ENCODE measurements at regions not wholly inside any gene's neighbourhood (a gene's known extent, or its start where the extent isn't known, plus 50 kb on each side); places are given as distances from the start of the nearest gene placed in this dataset.

DNA sequence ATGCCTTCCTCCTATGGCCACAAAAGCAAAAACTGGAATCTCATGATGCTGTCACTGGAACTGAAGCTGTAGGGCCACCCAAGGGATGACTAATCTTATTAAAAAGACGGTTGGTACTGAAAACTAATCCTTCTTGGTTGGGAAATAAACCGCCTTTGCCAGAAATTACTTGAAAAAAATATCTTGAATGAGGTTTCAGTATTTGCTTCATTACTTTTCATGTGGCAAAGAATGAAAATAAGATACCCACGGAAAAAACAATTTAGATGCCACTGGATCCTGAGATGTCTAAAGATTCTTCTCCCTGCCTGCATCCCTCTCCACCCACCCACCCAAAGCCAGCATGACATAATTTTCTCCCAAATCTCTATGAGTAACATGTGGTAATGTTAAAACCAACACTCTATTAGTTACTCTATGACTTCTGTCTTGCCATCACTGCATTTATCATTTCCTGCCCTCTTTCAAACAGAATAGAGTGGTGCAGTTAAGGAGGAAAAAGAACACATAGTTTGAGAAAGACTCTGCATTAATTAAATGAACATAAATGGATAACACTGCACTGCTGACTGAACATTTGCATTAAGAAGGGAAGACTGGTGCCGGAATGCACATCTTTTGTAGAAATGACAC lies 111.8 kb upstream of the DPH6 start:
- TF ChIP-seq, protein P1, sequence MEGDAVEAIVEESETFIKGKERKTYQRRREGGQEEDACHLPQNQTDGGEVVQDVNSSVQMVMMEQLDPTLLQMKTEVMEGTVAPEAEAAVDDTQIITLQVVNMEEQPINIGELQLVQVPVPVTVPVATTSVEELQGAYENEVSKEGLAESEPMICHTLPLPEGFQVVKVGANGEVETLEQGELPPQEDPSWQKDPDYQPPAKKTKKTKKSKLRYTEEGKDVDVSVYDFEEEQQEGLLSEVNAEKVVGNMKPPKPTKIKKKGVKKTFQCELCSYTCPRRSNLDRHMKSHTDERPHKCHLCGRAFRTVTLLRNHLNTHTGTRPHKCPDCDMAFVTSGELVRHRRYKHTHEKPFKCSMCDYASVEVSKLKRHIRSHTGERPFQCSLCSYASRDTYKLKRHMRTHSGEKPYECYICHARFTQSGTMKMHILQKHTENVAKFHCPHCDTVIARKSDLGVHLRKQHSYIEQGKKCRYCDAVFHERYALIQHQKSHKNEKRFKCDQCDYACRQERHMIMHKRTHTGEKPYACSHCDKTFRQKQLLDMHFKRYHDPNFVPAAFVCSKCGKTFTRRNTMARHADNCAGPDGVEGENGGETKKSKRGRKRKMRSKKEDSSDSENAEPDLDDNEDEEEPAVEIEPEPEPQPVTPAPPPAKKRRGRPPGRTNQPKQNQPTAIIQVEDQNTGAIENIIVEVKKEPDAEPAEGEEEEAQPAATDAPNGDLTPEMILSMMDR (IDR thresholded peaks at IDR 0.05), result no peak
- TF ChIP-seq POLR2A (IDR thresholded peaks at IDR 0.05), result no peak

All from tibial nerve (tissue), 3 donors.